ENCODE measurements at regions not wholly inside any gene's neighbourhood (a gene's known extent, or its start where the extent isn't known, plus 50 kb on each side); places are given as distances from the start of the nearest gene placed in this dataset.

DNA sequence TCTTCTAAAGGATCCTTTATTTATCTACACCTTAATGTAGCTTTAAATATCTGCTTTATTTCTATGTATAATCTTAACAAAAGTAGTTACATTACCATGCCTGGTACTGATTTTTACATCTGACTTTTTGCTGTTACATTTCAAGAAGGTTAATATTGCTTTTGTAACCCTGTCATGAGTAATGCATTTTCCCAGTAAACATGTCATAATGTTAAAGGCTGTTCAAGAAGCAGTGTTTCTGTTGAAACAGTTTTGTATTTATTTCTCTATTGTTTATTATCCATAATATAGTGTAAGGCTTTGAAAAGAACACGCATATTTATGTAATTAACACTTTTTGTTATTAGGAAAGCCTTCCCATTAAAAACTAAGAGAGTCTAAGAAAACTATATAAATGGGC, 98.5 kb upstream of the SOX2 start:
- no peak for TF ChIP-seq POLR2A (IDR thresholded peaks at IDR 0.05)
- TF ChIP-seq, protein P1, sequence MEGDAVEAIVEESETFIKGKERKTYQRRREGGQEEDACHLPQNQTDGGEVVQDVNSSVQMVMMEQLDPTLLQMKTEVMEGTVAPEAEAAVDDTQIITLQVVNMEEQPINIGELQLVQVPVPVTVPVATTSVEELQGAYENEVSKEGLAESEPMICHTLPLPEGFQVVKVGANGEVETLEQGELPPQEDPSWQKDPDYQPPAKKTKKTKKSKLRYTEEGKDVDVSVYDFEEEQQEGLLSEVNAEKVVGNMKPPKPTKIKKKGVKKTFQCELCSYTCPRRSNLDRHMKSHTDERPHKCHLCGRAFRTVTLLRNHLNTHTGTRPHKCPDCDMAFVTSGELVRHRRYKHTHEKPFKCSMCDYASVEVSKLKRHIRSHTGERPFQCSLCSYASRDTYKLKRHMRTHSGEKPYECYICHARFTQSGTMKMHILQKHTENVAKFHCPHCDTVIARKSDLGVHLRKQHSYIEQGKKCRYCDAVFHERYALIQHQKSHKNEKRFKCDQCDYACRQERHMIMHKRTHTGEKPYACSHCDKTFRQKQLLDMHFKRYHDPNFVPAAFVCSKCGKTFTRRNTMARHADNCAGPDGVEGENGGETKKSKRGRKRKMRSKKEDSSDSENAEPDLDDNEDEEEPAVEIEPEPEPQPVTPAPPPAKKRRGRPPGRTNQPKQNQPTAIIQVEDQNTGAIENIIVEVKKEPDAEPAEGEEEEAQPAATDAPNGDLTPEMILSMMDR (IDR thresholded peaks at IDR 0.05), result no peak
- no peak for TF ChIP-seq POLR2AphosphoS5 (IDR thresholded peaks at IDR 0.05)
